ENCODE measurements at regions not wholly inside any gene's neighbourhood (a gene's known extent, or its start where the extent isn't known, plus 50 kb on each side); places are given as distances from the start of the nearest gene placed in this dataset.
"Not testable (repeated sequence)": the region's sequence is repeated elsewhere in the genome, so short reads cannot be mapped to it uniquely, and the experiment has no call there.

GRCh38 chr13:111425326-111425725 is 104.9 kb downstream of the TEX29 start:
- H3K4me3 ChIP-seq (ENCODE audit: extremely low read depth, insufficient read depth, low read length, poor library complexity, severe bottlenecking) = no peak overlapping the region
- H3K36me3 ChIP-seq (ENCODE audit: control insufficient read depth, insufficient read depth, low read length) = no peaks in the 10 kb centered on the region
- no peaks in the 10 kb centered on the region for H3K9me3 ChIP-seq (ENCODE audit: control insufficient read depth, low read length)
- H3K27ac ChIP-seq (ENCODE audit: low read depth, low read length, severe bottlenecking) = no peak overlapping the region
- WGBS, 2 experiments (ENCODE audit: insufficient coverage in 2 of 2) = 90 to 95% methylated on average over 8 of the region's 8 CpGs
- peaks cover 9% of the 10 kb centered on the region for H3K4me1 ChIP-seq (ENCODE audit: control insufficient read depth, insufficient read depth, low read length, poor library complexity, severe bottlenecking)

GRCh38 chr13:111429064-111429558 is 108.7 kb downstream of the TEX29 start:
- Histone ChIP-seq H3K27ac (ENCODE audit: low read depth, low read length, severe bottlenecking) (no peak overlapping the region), H3K4me3 (ENCODE audit: extremely low read depth, insufficient read depth, low read length, poor library complexity, severe bottlenecking) (peak overlapping the region; percentile 25), H3K4me1 (ENCODE audit: control insufficient read depth, insufficient read depth, low read length, poor library complexity, severe bottlenecking) (no peaks in the 10 kb centered on the region), H3K36me3 (ENCODE audit: control insufficient read depth, insufficient read depth, low read length) (no peaks in the 10 kb centered on the region), H3K9me3 (ENCODE audit: control insufficient read depth, low read length) (no peaks in the 10 kb centered on the region)
- WGBS, 2 experiments (ENCODE audit: insufficient coverage in 2 of 2) = 10 to 13% methylated on average over 10 to 11 of the region's 12 CpGs

- H3K36me3 ChIP-seq (ENCODE audit: control insufficient read depth, insufficient read depth, low read length) = no peaks in the 10 kb centered on the region
- H3K9me3 ChIP-seq (ENCODE audit: control insufficient read depth, low read length) = no peaks in the 10 kb centered on the region
- no peak overlapping the region for H3K4me3 ChIP-seq (ENCODE audit: extremely low read depth, insufficient read depth, low read length, poor library complexity, severe bottlenecking)
- no peaks in the 10 kb centered on the region for H3K4me1 ChIP-seq (ENCODE audit: control insufficient read depth, insufficient read depth, low read length, poor library complexity, severe bottlenecking)
- H3K27ac ChIP-seq (ENCODE audit: low read depth, low read length, severe bottlenecking) = no peak overlapping the region
- WGBS, 2 experiments (ENCODE audit: insufficient coverage in 2 of 2) = 95% methylated on average over 2 of the region's 3 CpGs; no CpG with 5 or more reads in 1 of the 2 experiments
Measured at GRCh38 chr13:111431206-111431605, 110.8 kb downstream of the TEX29 start.

GRCh38 chr13:111434578-111435159 is 114.2 kb downstream of the TEX29 start:
- H3K9me3 ChIP-seq (ENCODE audit: control insufficient read depth, low read length) = no peaks in the 10 kb centered on the region
- H3K36me3 ChIP-seq (ENCODE audit: control insufficient read depth, insufficient read depth, low read length) = no peaks in the 10 kb centered on the region
- 62 to 63% methylated on average over 3 of the region's 3 CpGs for WGBS, 2 experiments (ENCODE audit: insufficient coverage in 2 of 2)
- H3K27ac ChIP-seq (ENCODE audit: low read depth, low read length, severe bottlenecking) = no peak overlapping the region
- no peak overlapping the region for H3K4me3 ChIP-seq (ENCODE audit: extremely low read depth, insufficient read depth, low read length, poor library complexity, severe bottlenecking)
- no peaks in the 10 kb centered on the region for H3K4me1 ChIP-seq (ENCODE audit: control insufficient read depth, insufficient read depth, low read length, poor library complexity, severe bottlenecking)

- H3K36me3 ChIP-seq (ENCODE audit: control insufficient read depth, insufficient read depth, low read length) = no peaks in the 10 kb centered on the region
- H3K9me3 ChIP-seq (ENCODE audit: control insufficient read depth, low read length) = no peaks in the 10 kb centered on the region
- WGBS, 2 experiments (ENCODE audit: insufficient coverage in 2 of 2) = 83 to 100% methylated on average over 9 to 10 of the region's 11 CpGs
Measured at GRCh38 chr13:111436446-111436845, 116.0 kb downstream of the TEX29 start.

GRCh38 chr13:111437417-111437816 is 117.0 kb downstream of the TEX29 start:
- Histone ChIP-seq H3K36me3 (ENCODE audit: control insufficient read depth, insufficient read depth, low read length) (no peaks in the 10 kb centered on the region), H3K4me1 (ENCODE audit: control insufficient read depth, insufficient read depth, low read length, poor library complexity, severe bottlenecking) (no peaks in the 10 kb centered on the region), H3K4me3 (ENCODE audit: extremely low read depth, insufficient read depth, low read length, poor library complexity, severe bottlenecking) (no peak overlapping the region), H3K27ac (ENCODE audit: low read depth, low read length, severe bottlenecking) (no peak overlapping the region), H3K9me3 (ENCODE audit: control insufficient read depth, low read length) (no peaks in the 10 kb centered on the region)
- WGBS, 2 experiments (ENCODE audit: insufficient coverage in 2 of 2) = 89 to 94% methylated on average over 9 to 10 of the region's 11 CpGs

More at GRCh38 chr13:111436446-111436845, 116.0 kb downstream of the TEX29 start:
- Histone ChIP-seq H3K4me3 (ENCODE audit: extremely low read depth, insufficient read depth, low read length, poor library complexity, severe bottlenecking) (no peak overlapping the region), H3K27ac (ENCODE audit: low read depth, low read length, severe bottlenecking) (no peak overlapping the region), H3K4me1 (ENCODE audit: control insufficient read depth, insufficient read depth, low read length, poor library complexity, severe bottlenecking) (no peaks in the 10 kb centered on the region)

GRCh38 chr13:111437856-111438547 is 117.6 kb downstream of the TEX29 start:
- no peak overlapping the region for H3K4me3 ChIP-seq (ENCODE audit: extremely low read depth, insufficient read depth, low read length, poor library complexity, severe bottlenecking)
- 91 to 97% methylated on average over 21 to 26 of the region's 26 CpGs for WGBS, 2 experiments (ENCODE audit: insufficient coverage in 2 of 2)
- no peak overlapping the region for H3K27ac ChIP-seq (ENCODE audit: low read depth, low read length, severe bottlenecking)
- no peaks in the 10 kb centered on the region for H3K4me1 ChIP-seq (ENCODE audit: control insufficient read depth, insufficient read depth, low read length, poor library complexity, severe bottlenecking)
- no peaks in the 10 kb centered on the region for H3K9me3 ChIP-seq (ENCODE audit: control insufficient read depth, low read length)
- no peaks in the 10 kb centered on the region for H3K36me3 ChIP-seq (ENCODE audit: control insufficient read depth, insufficient read depth, low read length)

- 88% methylated on average over 1 of the region's 1 CpG; no CpG with 5 or more reads in 1 of the 2 experiments for WGBS, 2 experiments (ENCODE audit: insufficient coverage in 2 of 2)
Measured at GRCh38 chr13:111440492-111440891, 120.0 kb downstream of the TEX29 start.

GRCh38 chr13:111443981-111444380 is 123.5 kb downstream of the TEX29 start:
- 78 to 85% methylated on average over 2 of the region's 2 CpGs for WGBS, 2 experiments (ENCODE audit: insufficient coverage in 2 of 2)
- peaks cover 6% of the 10 kb centered on the region for H3K9me3 ChIP-seq (ENCODE audit: control insufficient read depth, low read length)
- H3K36me3 ChIP-seq (ENCODE audit: control insufficient read depth, insufficient read depth, low read length) = no peaks in the 10 kb centered on the region
- no peaks in the 10 kb centered on the region for H3K4me1 ChIP-seq (ENCODE audit: control insufficient read depth, insufficient read depth, low read length, poor library complexity, severe bottlenecking)
- H3K27ac ChIP-seq (ENCODE audit: low read depth, low read length, severe bottlenecking) = no peak overlapping the region
- H3K4me3 ChIP-seq (ENCODE audit: extremely low read depth, insufficient read depth, low read length, poor library complexity, severe bottlenecking) = no peak overlapping the region

More at GRCh38 chr13:111440492-111440891, 120.0 kb downstream of the TEX29 start:
- not testable (repeated sequence) for H3K36me3 ChIP-seq (ENCODE audit: control insufficient read depth, insufficient read depth, low read length); H3K4me3 ChIP-seq (ENCODE audit: extremely low read depth, insufficient read depth, low read length, poor library complexity, severe bottlenecking); H3K4me1 ChIP-seq (ENCODE audit: control insufficient read depth, insufficient read depth, low read length, poor library complexity, severe bottlenecking); H3K27ac ChIP-seq (ENCODE audit: low read depth, low read length, severe bottlenecking); H3K9me3 ChIP-seq (ENCODE audit: control insufficient read depth, low read length)

GRCh38 chr13:111448504-111448903 is 128.1 kb downstream of the TEX29 start:
- Histone ChIP-seq H3K9me3 (ENCODE audit: control insufficient read depth, low read length) (peaks cover 6% of the 10 kb centered on the region), H3K4me3 (ENCODE audit: extremely low read depth, insufficient read depth, low read length, poor library complexity, severe bottlenecking) (no peak overlapping the region), H3K27ac (ENCODE audit: low read depth, low read length, severe bottlenecking) (no peak overlapping the region), H3K4me1 (ENCODE audit: control insufficient read depth, insufficient read depth, low read length, poor library complexity, severe bottlenecking) (no peaks in the 10 kb centered on the region), H3K36me3 (ENCODE audit: control insufficient read depth, insufficient read depth, low read length) (no peaks in the 10 kb centered on the region)
- WGBS, 2 experiments (ENCODE audit: insufficient coverage in 2 of 2) = 82 to 86% methylated on average over 4 to 6 of the region's 7 CpGs

- 86 to 100% methylated on average over 3 to 5 of the region's 7 CpGs for WGBS, 2 experiments (ENCODE audit: insufficient coverage in 2 of 2)
- no peak overlapping the region for H3K4me3 ChIP-seq (ENCODE audit: extremely low read depth, insufficient read depth, low read length, poor library complexity, severe bottlenecking)
- peaks cover 6% of the 10 kb centered on the region for H3K9me3 ChIP-seq (ENCODE audit: control insufficient read depth, low read length)
- no peaks in the 10 kb centered on the region for H3K36me3 ChIP-seq (ENCODE audit: control insufficient read depth, insufficient read depth, low read length)
- H3K4me1 ChIP-seq (ENCODE audit: control insufficient read depth, insufficient read depth, low read length, poor library complexity, severe bottlenecking) = no peaks in the 10 kb centered on the region
- H3K27ac ChIP-seq (ENCODE audit: low read depth, low read length, severe bottlenecking) = no peak overlapping the region
Measured at GRCh38 chr13:111449041-111449440, 128.6 kb downstream of the TEX29 start.
